BLaER1 (cell line): ENCODE measurements at regions not wholly inside any gene's neighbourhood (a gene's known extent, or its start where the extent isn't known, plus 50 kb on each side); places are given as distances from the start of the nearest gene placed in this dataset.
"Not testable (repeated sequence)": the region's sequence is repeated elsewhere in the genome, so short reads cannot be mapped to it uniquely, and the experiment has no call there.

Experiments used
- H3K27ac ChIP-seq: shearing (Covaris generic); formaldehyde crosslinking; 2 replicates; pipeline ENCODE4 v1.8.1; 2022
- H3K27me3 ChIP-seq: shearing (Covaris generic); formaldehyde crosslinking; 2 replicates; pipeline ENCODE4 v1.8.1; 2022
- H3K36me3 ChIP-seq: shearing (Covaris generic); formaldehyde crosslinking; 2 replicates; pipeline ENCODE4 v1.8.1; 2022
- H3K4me1 ChIP-seq: shearing (Covaris generic); formaldehyde crosslinking; 2 replicates; pipeline ENCODE4 v1.8.1; 2022
- H3K4me2 ChIP-seq: shearing (Covaris generic); formaldehyde crosslinking; 2 replicates; pipeline ENCODE4 v1.8.1; 2022
- H3K4me3 ChIP-seq: shearing (Covaris generic); formaldehyde crosslinking; 2 replicates; pipeline ENCODE4 v1.8.1; 2022
- H3K9ac ChIP-seq: shearing (Covaris generic); formaldehyde crosslinking; 2 replicates; pipeline ENCODE4 v1.8.1; 2022
- H3K9me3 ChIP-seq: shearing (Covaris generic); formaldehyde crosslinking; 2 replicates; pipeline ENCODE4 v1.8.1; 2022
- H4K20me1 ChIP-seq: shearing (Covaris generic); formaldehyde crosslinking; 2 replicates; pipeline ENCODE4 v1.8.1; 2022
- Cebpa-rat ChIP-seq: shearing (Covaris generic); IDR thresholded peaks from 2 replicates; pipeline ENCODE4 v1.8.1; 2022

DNA sequence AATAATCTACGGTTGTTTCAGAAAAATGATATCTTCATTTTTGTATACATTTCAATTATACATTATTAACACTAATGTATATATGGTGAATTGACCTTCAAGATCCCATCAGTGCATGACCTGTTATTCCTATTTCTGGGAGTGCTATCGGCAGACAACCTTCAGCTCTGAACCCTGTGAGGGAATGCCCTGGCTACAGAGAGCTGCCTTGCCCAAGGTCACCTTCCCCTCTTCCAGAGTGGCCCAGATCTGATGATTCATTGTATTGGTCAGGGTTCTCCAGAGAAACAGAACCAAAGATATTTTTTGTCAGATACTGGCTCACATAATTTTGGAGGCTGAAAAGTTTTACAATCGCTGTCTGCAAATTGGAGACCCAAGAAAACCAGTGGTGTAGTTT is 235.5 kb downstream of the ZNF92 start:
- H3K4me2 ChIP-seq = no peak overlapping the region
- no peak overlapping the region for H3K27ac ChIP-seq
- no peaks in the 10 kb centered on the region for H3K27me3 ChIP-seq
- no peaks in the 10 kb centered on the region for H4K20me1 ChIP-seq
- H3K4me3 ChIP-seq = no peak overlapping the region
- no peaks in the 10 kb centered on the region for H3K36me3 ChIP-seq
- TF ChIP-seq Cebpa-rat = no peak
- H3K9me3 ChIP-seq = no peaks in the 10 kb centered on the region
- H3K9ac ChIP-seq = no peak overlapping the region
- no peaks in the 10 kb centered on the region for H3K4me1 ChIP-seq

DNA sequence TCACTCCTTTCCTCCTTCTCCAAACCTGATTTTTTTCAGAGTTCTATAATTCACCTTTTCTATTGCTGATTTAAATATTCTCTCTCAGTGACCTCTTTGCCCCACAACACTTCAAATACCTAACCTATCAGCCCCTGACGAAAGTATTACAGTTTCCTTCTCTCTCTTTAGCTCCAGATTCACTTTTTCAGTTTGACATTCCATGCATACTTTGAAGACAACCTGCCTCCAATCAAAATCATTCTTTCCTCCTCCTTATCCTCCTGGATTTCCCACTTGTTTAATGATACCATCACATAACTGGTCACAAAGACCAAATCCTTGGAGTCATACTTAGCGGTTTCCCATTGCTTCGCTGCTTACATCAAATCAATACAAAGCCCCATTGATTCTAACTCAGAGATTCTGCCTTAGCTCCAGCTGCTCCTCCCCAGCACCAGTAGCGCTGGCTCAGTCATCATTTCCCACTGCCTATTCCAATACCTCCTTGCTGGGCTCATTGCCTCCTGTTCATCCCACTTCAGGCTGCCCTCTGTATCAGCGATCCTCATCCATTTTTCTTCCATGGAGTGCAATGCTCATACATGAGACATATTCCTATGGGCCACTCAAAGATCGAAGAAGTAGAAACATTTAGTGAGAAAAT is 240.1 kb downstream of the ZNF92 start:
- H3K4me3 ChIP-seq, H3K9ac ChIP-seq, H3K27ac ChIP-seq, H3K4me1 ChIP-seq, H3K27me3 ChIP-seq, H4K20me1 ChIP-seq, H3K36me3 ChIP-seq, H3K9me3 ChIP-seq, H3K4me2 ChIP-seq: not testable (repeated sequence)

DNA sequence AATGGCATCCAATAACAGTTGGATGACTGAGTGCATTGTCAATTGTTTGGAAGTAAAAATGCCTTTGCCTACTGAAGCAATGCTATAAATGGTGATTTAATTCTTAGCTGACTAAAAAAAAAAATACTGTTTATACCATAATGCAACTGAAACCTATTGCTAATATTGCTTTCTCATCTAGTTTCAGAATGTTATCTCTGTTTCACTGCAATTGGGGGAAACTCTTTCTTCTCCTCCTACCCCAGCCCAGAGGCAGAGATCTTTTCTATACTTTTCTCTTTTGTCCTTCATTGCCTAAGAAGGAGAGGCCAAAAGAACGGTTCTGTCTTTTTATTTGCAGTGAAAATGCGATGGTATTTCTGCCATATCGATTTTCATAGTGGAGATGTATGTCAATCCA is 242.5 kb downstream of the ZNF92 start:
- not testable (repeated sequence) for H3K9ac ChIP-seq, H3K27ac ChIP-seq, H3K9me3 ChIP-seq, H3K4me3 ChIP-seq, H3K27me3 ChIP-seq, H4K20me1 ChIP-seq, H3K4me1 ChIP-seq, H3K4me2 ChIP-seq, H3K36me3 ChIP-seq

DNA sequence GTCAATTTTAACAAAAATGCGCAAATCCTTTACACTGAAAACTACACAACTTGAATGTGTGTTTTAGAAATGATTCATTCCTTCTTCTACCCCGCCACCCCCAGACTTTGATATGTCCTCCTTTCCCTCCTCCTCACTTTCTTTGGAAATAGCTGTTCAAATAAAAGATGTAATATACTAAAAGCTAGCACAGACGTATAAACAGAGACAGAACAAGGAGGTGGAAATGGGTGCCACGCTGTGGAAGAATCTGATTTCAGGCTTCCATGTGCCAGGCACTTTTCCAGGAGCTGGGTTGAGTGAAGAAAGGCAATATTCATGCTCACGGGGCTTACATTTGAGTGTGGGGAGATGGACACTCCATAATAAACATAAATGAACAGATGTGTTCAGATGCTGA is 246.6 kb downstream of the ZNF92 start:
- H3K27me3 ChIP-seq, H4K20me1 ChIP-seq, H3K9me3 ChIP-seq, H3K27ac ChIP-seq, H3K4me2 ChIP-seq, H3K36me3 ChIP-seq, H3K4me3 ChIP-seq, H3K9ac ChIP-seq: not testable (repeated sequence)
- H3K4me1 ChIP-seq = peaks cover 10% of the 10 kb centered on the region; the same call in 1 of the 2 replicates

DNA sequence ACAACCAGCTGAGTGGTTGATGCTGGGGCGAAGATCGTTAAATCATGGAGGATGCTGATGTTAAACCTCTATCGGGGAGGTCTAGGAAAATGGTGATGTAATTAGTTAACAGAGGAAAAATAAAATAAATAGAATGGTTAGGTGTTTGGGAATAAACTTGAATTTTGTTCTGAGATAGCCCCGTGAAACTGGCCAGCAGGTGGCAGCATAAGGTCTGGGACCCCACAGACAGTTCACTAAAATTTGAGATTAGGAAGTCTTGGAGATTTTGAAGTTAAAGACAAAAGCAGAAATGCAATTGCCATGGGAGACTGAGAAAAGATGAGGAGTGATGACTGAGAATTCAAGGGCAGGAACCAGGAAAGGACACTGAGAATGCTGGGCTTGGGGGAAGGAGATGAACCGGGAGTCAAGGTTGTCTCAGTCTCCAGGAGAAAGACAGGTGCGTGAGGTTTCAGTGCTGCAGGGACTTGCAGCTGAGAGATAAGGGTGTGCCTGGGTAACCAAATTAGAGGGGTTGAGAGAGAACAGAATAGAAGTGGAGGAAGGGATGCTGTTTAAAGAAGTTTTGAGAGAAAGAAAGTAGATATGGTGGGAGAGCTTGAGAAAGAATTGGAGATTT is 248.0 kb downstream of the ZNF92 start:
- H3K9me3 ChIP-seq, H3K27me3 ChIP-seq, H3K9ac ChIP-seq, H3K4me3 ChIP-seq, H3K36me3 ChIP-seq, H4K20me1 ChIP-seq, H3K4me2 ChIP-seq, H3K27ac ChIP-seq: not testable (repeated sequence)
- H3K4me1 ChIP-seq = peaks cover 10% of the 10 kb centered on the region; the same call in 1 of the 2 replicates

DNA sequence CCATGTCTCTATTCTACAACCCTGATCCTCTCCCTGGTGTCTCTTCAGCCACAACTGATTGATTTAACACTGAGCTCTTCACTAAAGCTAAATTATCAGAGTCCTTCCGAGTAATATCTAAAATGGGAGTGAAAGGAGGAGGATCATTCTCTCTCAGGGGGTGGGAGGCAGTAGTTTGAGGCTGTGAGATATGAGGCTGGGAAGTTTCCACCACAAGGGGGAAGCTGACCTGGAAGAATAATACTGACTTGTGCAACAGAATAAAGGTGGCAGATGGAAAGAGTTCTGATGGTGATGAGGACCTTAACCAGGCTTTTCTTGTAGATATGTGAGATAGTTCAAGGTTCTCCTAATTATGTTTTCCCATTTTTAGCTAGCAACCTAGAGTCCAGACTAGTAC is 241.6 kb upstream of the VKORC1L1 start:
- H3K4me3 ChIP-seq, H3K27ac ChIP-seq, H3K27me3 ChIP-seq, H3K9me3 ChIP-seq, H3K36me3 ChIP-seq, H3K4me1 ChIP-seq, H3K4me2 ChIP-seq, H3K9ac ChIP-seq, H4K20me1 ChIP-seq: not testable (repeated sequence)

DNA sequence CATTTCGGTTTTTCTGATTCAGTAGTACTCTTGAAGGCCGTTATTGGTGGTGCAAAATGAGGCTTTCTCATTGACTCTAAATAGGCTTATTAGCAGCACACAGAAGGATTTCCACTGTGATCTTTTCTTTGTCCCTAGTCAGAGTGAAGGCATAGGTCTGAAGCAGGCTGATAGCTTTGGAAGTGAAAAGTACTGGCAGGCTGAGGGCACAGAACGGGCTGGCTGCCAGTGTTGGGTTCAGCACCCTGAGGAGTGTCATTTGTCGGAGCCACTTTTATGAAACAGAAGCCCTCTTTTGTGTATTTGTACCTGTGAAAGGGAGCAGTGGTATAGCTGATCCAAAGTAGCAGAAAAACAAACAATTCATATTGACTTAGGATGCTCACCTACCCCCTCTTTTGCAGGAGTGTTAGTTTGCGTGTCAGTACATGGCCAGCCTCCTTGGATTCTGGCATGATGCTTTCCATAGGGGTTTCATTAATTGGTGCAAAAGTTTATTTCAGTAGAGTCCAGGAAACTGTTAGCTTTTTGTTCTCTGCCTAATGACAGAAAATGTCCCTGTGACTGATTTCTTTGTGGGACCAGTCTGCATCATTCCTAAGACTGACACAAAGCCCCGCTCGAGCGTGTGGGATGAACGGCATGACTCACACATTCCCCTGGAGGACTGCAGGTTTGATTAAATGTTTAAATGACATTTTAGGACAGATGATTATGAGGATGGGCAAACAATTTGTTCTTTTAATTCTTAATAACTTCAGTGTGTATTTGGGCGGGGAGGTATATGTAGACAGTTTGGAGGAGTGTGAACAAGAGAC is 239.1 kb upstream of the VKORC1L1 start:
- H4K20me1 ChIP-seq, H3K36me3 ChIP-seq, H3K4me1 ChIP-seq, H3K27me3 ChIP-seq, H3K4me2 ChIP-seq, H3K4me3 ChIP-seq, H3K9me3 ChIP-seq, H3K9ac ChIP-seq, H3K27ac ChIP-seq: not testable (repeated sequence)

DNA sequence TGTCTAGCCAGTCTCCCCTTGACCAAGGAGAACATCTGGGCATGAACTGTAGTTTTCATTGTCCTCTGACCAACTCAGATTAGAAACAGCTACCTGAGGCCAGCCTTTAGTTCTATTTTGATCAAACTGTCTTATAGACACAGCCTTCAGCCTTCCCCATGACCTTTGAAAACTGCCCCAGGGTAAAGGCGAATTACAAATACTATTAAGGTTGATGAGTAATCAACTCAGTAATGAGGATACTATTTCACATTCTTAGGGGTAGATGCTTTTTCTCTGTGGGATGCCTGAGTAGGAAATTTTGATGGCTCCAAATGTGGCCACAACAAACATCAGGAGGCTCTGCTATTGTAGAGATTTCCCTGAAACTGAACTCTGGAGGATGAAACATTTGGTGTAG is 234.0 kb upstream of the VKORC1L1 start:
- H4K20me1 ChIP-seq, H3K9me3 ChIP-seq: not testable (repeated sequence)

DNA sequence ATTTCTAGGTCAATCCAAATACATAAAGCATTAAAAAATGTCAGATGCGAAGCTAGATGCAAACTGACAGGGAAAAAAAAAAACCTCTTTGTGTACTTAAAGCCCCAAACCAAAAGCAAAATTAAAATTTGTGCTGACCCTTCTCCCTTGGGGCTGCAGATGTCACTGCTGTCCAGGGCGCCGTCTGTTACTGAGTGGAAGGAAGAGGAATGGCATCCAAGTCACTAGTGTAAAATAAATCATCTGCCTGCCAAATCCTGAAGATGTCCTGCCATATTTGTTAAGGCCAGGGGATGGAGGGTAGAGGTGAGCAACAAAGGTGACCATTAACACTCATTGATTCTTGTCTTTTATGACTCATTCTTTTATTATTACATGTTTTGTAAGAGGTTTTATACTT is 233.2 kb upstream of the VKORC1L1 start:
- H3K36me3 ChIP-seq, H3K4me1 ChIP-seq, H3K9ac ChIP-seq, H4K20me1 ChIP-seq, H3K9me3 ChIP-seq, H3K4me2 ChIP-seq, H3K4me3 ChIP-seq, H3K27me3 ChIP-seq, H3K27ac ChIP-seq: not testable (repeated sequence)

More for the DNA sequence above, 234.0 kb upstream of the VKORC1L1 start:
- H3K27ac ChIP-seq, H3K4me1 ChIP-seq, H3K4me2 ChIP-seq, H3K27me3 ChIP-seq, H3K4me3 ChIP-seq, H3K36me3 ChIP-seq, H3K9ac ChIP-seq: not testable (repeated sequence)

DNA sequence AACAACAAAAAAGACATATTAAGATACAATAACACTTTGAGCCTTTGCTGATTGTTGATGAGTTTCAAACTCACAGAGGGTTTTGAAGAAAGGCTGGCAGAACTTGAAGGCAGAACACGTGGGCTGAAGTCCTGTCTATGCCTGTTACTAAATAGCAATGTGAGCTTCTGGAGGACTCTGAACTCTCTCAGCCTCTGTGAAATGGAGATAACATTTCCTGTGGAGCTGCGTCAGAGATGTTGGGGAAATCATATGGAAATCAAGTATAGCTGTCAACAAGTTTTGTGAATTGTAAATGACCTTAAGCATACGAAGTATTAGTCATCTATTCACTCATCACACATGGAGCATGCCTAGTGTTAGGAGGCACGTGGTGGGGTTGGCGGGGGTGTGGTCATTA is 229.4 kb upstream of the VKORC1L1 start:
- not testable (repeated sequence) for H3K9ac ChIP-seq, H3K4me2 ChIP-seq, H3K27ac ChIP-seq, H4K20me1 ChIP-seq, H3K4me3 ChIP-seq, H3K36me3 ChIP-seq, H3K9me3 ChIP-seq, H3K27me3 ChIP-seq, H3K4me1 ChIP-seq

DNA sequence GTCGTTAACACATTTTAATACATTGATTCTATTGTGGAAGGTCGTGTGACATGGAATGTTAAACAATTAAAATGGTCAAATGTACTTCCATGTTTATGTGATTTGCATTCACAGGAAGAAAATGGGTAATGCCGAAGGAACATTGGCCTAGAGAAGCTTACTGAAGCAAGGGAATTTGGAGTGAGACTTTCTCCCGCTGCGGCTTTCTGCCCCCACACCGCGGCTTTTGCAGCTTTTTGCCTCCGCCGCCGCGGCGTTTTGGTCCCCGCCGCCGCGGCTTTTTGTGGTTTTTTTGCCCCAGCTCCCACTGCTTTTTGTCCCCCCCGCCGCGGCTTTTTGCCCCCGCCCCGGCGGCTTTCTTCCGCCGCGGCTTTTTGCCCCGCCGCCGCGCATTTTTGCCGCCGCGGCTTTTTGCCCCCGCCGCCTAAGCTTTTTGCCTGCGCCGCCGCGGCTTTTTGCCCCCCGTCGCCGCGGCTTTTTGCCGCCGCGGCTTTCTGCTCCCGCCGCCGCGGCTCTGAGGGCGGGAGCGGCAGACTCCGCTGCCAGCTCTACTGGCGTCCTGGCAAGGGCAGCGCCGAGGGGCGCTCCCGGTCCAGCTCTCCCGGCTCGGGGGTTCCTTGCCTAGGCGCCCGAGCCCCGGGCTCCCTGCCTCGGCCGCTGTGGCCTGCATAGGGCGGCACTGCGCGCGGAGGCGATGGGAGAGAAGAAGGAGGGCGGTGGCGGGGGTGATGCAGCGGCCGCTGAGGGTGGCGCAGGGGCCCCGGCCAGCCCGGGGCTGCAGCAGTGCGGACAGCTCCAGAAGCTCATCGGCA is 225.5 kb upstream of the VKORC1L1 start:
- not testable (repeated sequence) for H3K4me2 ChIP-seq, H4K20me1 ChIP-seq, H3K4me3 ChIP-seq, H3K4me1 ChIP-seq, H3K27me3 ChIP-seq, H3K9me3 ChIP-seq, H3K36me3 ChIP-seq, H3K27ac ChIP-seq, H3K9ac ChIP-seq

DNA sequence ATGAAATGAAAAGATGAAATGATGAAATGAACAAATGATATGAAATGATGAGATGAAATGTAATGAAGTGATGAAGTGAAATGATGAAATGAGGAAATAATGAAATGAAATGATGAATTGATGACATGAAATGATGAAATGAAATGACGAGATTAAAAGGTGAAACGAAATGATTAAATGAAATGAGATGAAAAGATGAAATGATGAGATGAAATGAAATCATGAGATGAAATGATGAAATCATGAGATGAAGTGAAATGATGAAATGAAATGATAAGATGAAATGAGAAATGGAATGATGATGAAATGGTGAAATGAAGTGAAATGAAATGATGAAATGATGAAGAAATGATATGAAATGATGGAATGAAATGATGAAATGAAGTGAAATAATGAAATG is 221.7 kb upstream of the VKORC1L1 start:
- H3K4me3 ChIP-seq, H3K27ac ChIP-seq, H3K9ac ChIP-seq, H4K20me1 ChIP-seq, H3K27me3 ChIP-seq, H3K9me3 ChIP-seq, H3K4me2 ChIP-seq, H3K36me3 ChIP-seq, H3K4me1 ChIP-seq: not testable (repeated sequence)

DNA sequence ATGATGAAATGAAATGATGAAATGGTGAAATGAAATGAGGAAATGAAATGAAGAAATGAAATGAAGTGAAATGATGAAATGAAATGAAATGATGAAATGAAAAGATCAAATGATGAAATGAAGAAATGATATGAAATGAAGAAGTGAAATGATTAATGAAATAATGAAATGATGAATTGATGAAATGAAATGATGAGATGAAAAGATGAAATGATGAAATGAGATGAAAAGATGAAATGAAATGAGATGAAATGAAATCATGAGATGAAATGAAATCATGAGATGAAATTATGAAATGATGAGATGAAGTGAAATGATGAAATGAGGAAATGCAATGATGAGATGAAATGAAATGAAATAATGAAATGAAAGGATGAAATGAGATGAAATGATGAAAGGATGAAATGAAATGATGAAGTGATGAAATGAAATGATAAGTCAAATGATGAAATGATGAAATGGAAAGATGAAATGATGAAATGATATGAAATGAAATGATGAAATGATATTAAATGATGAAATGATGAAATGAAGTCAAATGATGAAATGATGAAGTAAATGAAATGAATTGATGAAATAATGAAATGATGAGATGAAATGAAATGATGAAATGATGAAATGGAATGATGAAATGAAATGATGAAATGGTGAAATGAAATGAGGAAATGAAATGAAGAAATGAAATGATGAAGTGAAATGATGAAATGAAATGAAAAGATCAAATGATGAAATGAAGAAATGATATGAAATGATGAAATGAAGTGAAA is 220.9 kb upstream of the VKORC1L1 start:
- not testable (repeated sequence) for H3K4me3 ChIP-seq, H4K20me1 ChIP-seq, H3K4me1 ChIP-seq, H3K27ac ChIP-seq, H3K9ac ChIP-seq, H3K36me3 ChIP-seq, H3K9me3 ChIP-seq, H3K27me3 ChIP-seq, H3K4me2 ChIP-seq
